Caco-2 (cell line): ENCODE measurements at regions not wholly inside any gene's neighbourhood (a gene's known extent, or its start where the extent isn't known, plus 50 kb on each side); places are given as distances from the start of the nearest gene placed in this dataset.

Source experiments
- BruUV-seq: library from RNA; stranded (reverse); fragments of 400-500 nt; replicated peaks from 2 replicates; lab custom pipeline; 2021; lab: Mats Ljungman, UMichigan
- CTCF ChIA-PET: fragments of 300-600 bp; sonication (Branson Sonifier 250); formaldehyde crosslinking; loops from one replicate; lab custom pipeline; 2022; ENCODE audit warnings: antibody characterized with exemption; lab: Charles Lee
- POLR2A ChIA-PET: fragments of 300-600 bp; sonication (Branson Sonifier 250); formaldehyde crosslinking; loops from one replicate; lab custom pipeline; 2022; ENCODE audit warnings: antibody characterized with exemption; lab: Charles Lee
- DNase-seq, 2 experiments: peaks; one replicate each; pipeline versions ENCODE4 v3.0.0 to v3.0.0-alpha.2; 2020 to 2022
- H3K27me3 ChIP-seq: replicated peaks from 2 replicates; pipeline ENCODE4 v1.6.0; 2011; ENCODE audit warnings: low read length; ENCODE audit not compliant: control insufficient read depth, insufficient read depth
- H3K36me3 ChIP-seq: 2 replicates; pipeline ENCODE4 v1.5.1; 2011; ENCODE audit warnings: low read length; ENCODE audit not compliant: control insufficient read depth, insufficient read depth
- H3K4me1 ChIP-seq: fragments of 250-450 bp; sonication (Bioruptor Pico); 2 replicates; pipeline ENCODE4 v1.5.1; 2020; ENCODE audit warnings: mild to moderate bottlenecking
- H3K4me3 ChIP-seq: 2 replicates; pipeline ENCODE4 v1.5.1; 2011; ENCODE audit warnings: low read depth, mild to moderate bottlenecking, control low read depth, low read length
- H3K9me3 ChIP-seq: fragments of 250-450 bp; sonication (Bioruptor Pico); 2 replicates; pipeline ENCODE4 v1.5.1; 2020; ENCODE audit warnings: mild to moderate bottlenecking, moderate library complexity
- H3K27ac Mint-ChIP-seq: one replicate; pipeline ENCODE4 v1.8.0; 2022; ENCODE audit warnings: mixed read lengths; ENCODE audit not compliant: unreplicated experiment
- H3K27me3 Mint-ChIP-seq: one replicate; pipeline ENCODE4 v1.8.0; 2022; ENCODE audit warnings: mixed read lengths; ENCODE audit not compliant: insufficient read depth, unreplicated experiment
- H3K36me3 Mint-ChIP-seq: one replicate; pipeline ENCODE4 v1.8.0; 2022; ENCODE audit warnings: mild to moderate bottlenecking, mixed read lengths; ENCODE audit not compliant: insufficient read depth, unreplicated experiment
- H3K4me1 Mint-ChIP-seq: one replicate; pipeline ENCODE4 v1.8.0; 2022; ENCODE audit warnings: low read depth, mixed read lengths; ENCODE audit not compliant: unreplicated experiment
- H3K4me3 Mint-ChIP-seq: one replicate; pipeline ENCODE4 v1.8.0; 2022; ENCODE audit warnings: mild to moderate bottlenecking, moderate library complexity, mixed read lengths; ENCODE audit not compliant: unreplicated experiment
- H3K9me3 Mint-ChIP-seq: one replicate; pipeline ENCODE4 v1.8.0; 2022; ENCODE audit warnings: mixed read lengths; ENCODE audit not compliant: unreplicated experiment
- CTCF ChIP-seq, 2 experiments: fragments of 200-600 bp in 1 of 2; IDR thresholded peaks; 1 replicate in 1 of 2; 2 replicates in 1 of 2; pipeline versions ENCODE4 v1.5.1 to v1.8.0; 2011 to 2022; ENCODE audit warnings: antibody characterized with exemption in 1 of 2, control low read depth in 1 of 2, inconsistent platforms in 1 of 2, low read depth in 1 of 2, low read length in 1 of 2, mild to moderate bottlenecking in 1 of 2, moderate library complexity in 1 of 2; ENCODE audit not compliant: insufficient read depth in 1 of 2, severe bottlenecking in 1 of 2, unreplicated experiment in 1 of 2
- intact Hi-C: fragments of 100-400 bp; cut with micrococcal nuclease; formaldehyde crosslinking; loops from one replicate; pipeline ENCODE4 v1.10.0; 2022; ENCODE audit not compliant: unreplicated experiment

GRCh38 chr18:51813740-51814139 is 526.3 kb upstream of the DCC start:
- ChIA-PET POLR2A (no interaction called here), CTCF (no interaction called here)
- H3K4me3 ChIP-seq, result no peak overlapping the region
- no peak for TF ChIP-seq CTCF (IDR thresholded peaks at IDR 0.05; ENCODE audit: insufficient read depth in 1 of 2, low read depth in 1 of 2, low read length in 1 of 2, severe bottlenecking in 1 of 2, unreplicated experiment in 1 of 2)
- H3K27me3 Mint-ChIP-seq, result peaks cover 2% of the 10 kb centered on the region
- H3K27me3 ChIP-seq, result no peaks in the 10 kb centered on the region
- no peaks in the 10 kb centered on the region for H3K9me3 Mint-ChIP-seq
- no peaks in the 10 kb centered on the region for H3K4me1 ChIP-seq
- H3K4me1 Mint-ChIP-seq, result no peaks in the 10 kb centered on the region
- no peaks in the 10 kb centered on the region for H3K36me3 ChIP-seq
- intact Hi-C loops, result no loop called here
- H3K4me3 Mint-ChIP-seq, result no peak overlapping the region
- H3K27ac Mint-ChIP-seq, result no peak overlapping the region
- no peaks in the 10 kb centered on the region for H3K9me3 ChIP-seq
- no peaks in the 10 kb centered on the region for H3K36me3 Mint-ChIP-seq
- BruUV-seq, result no TSS peak
- no peak for DNase-seq

DNA sequence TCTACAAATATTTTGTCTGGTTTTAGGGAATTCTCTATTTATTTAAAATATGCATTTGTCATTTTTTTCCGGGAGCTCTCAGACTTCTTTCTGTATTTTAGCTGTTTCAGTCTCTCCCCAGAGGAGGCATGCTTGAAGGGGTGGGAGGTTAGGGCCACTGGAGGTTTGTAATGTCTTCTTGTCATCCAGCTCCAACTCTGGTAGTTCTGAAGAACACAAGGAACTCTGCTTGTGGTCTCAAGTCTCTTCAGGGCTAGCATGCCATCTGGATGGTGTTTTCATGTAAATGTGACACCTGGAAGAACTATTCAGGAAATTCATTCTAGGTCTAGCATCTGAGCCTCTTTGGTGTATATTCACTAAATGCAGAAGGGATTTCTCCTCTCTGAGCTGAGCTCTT is 518.4 kb upstream of the DCC start:
- BruUV-seq, result no TSS peak
- Mint-ChIP-seq H3K36me3 (no peaks in the 10 kb centered on the region), H3K27me3 (peaks cover 4% of the 10 kb centered on the region), H3K4me3 (no peak overlapping the region), H3K27ac (no peak overlapping the region), H3K4me1 (no peaks in the 10 kb centered on the region), H3K9me3 (no peaks in the 10 kb centered on the region)
- no peaks in the 10 kb centered on the region; the same call in 1 of the 2 replicates for H3K27me3 ChIP-seq
- ChIA-PET POLR2A (no interaction called here), CTCF (no interaction called here)
- no peak for DNase-seq
- H3K36me3 ChIP-seq, result no peaks in the 10 kb centered on the region
- TF ChIP-seq CTCF (IDR thresholded peaks at IDR 0.05; ENCODE audit: insufficient read depth in 1 of 2, low read depth in 1 of 2, low read length in 1 of 2, severe bottlenecking in 1 of 2, unreplicated experiment in 1 of 2), result no peak
- H3K4me1 ChIP-seq, result no peaks in the 10 kb centered on the region
- intact Hi-C loops, result no loop called here
- no peak overlapping the region for H3K4me3 ChIP-seq
- H3K9me3 ChIP-seq, result no peaks in the 10 kb centered on the region

- POLR2A ChIA-PET, result no interaction called here
- DNase-seq, result no peak
- Histone ChIP-seq H3K36me3 (no peaks in the 10 kb centered on the region), H3K4me1 (no peaks in the 10 kb centered on the region), H3K9me3 (no peaks in the 10 kb centered on the region), H3K4me3 (no peak overlapping the region), H3K27me3 (no peaks in the 10 kb centered on the region; the same call in 1 of the 2 replicates)
- BruUV-seq, result no TSS peak
- no peak overlapping the region for H3K27ac Mint-ChIP-seq
- TF ChIP-seq CTCF (IDR thresholded peaks at IDR 0.05; ENCODE audit: insufficient read depth in 1 of 2, low read depth in 1 of 2, low read length in 1 of 2, severe bottlenecking in 1 of 2, unreplicated experiment in 1 of 2), result no peak
- H3K27me3 Mint-ChIP-seq, result peaks cover 4% of the 10 kb centered on the region
- H3K36me3 Mint-ChIP-seq, result no peaks in the 10 kb centered on the region
- intact Hi-C loops, result no loop called here
- no peak overlapping the region for H3K4me3 Mint-ChIP-seq
- H3K9me3 Mint-ChIP-seq, result no peaks in the 10 kb centered on the region
- H3K4me1 Mint-ChIP-seq, result no peaks in the 10 kb centered on the region
- CTCF ChIA-PET, result no interaction called here
Measured at GRCh38 chr18:51824746-51825145, 515.3 kb upstream of the DCC start.
